HEK293 (cell line): ENCODE measurements at regions not wholly inside any gene's neighbourhood (a gene's known extent, or its start where the extent isn't known, plus 50 kb on each side); places are given as distances from the start of the nearest gene placed in this dataset.

Experiments
- CTCF ChIA-PET: fragments of 350-600 bp; formaldehyde crosslinking; extraction: SDS; loops from one replicate; lab custom pipeline; 2021; ENCODE audit warnings: antibody characterized with exemption; lab: Yijun Ruan, JAX
- POLR2A ChIA-PET: fragments of 300-600 bp; formaldehyde crosslinking; extraction: SDS; loops from one replicate; lab custom pipeline; 2020; ENCODE audit warnings: antibody characterized with exemption, inconsistent platforms; lab: Yijun Ruan, JAX
- H3K27ac ChIP-seq: fragments of 200-500 bp; sonication (Bioruptor generic); 2 replicates; pipeline ENCODE4 v1.5.1; 2014; ENCODE audit warnings: low read depth, low read length, control low read depth, inconsistent platforms; ENCODE audit errors: extremely low read depth
- H3K36me3 ChIP-seq, 2 experiments: fragments of 200-500 bp in 1 of 2; sonication (Bioruptor generic) in 1 of 2; 1 replicate in 1 of 2; 2 replicates in 1 of 2; pipeline ENCODE4 v1.5.1; 2014 to 2017; ENCODE audit warnings: inconsistent platforms in 2 of 2, low read length in 2 of 2; ENCODE audit not compliant: control insufficient read depth in 2 of 2, insufficient read depth in 1 of 2
- H3K4me1 ChIP-seq: fragments of 200-500 bp; sonication (Bioruptor generic); 2 replicates; pipeline ENCODE4 v1.5.1; 2014; ENCODE audit warnings: mild to moderate bottlenecking, low read length, inconsistent platforms; ENCODE audit not compliant: control insufficient read depth, insufficient read depth
- H3K4me3 ChIP-seq: 2 replicates; pipeline ENCODE4 v1.5.1; 2011; ENCODE audit warnings: low read depth, mild to moderate bottlenecking, control low read depth, low read length, moderate library complexity
- H3K9me3 ChIP-seq: fragments of 200-500 bp; sonication (Bioruptor generic); 2 replicates; pipeline ENCODE4 v1.5.1; 2014; ENCODE audit warnings: low read depth, low read length, inconsistent platforms; ENCODE audit not compliant: control insufficient read depth, insufficient read depth
- BCL11A ChIP-seq: fragments of 450-650 bp; formaldehyde crosslinking; IDR thresholded peaks from 2 replicates; pipeline ENCODE4 v1.5.1; 2016; ENCODE audit warnings: low read depth, missing biosample characterization, missing genetic modification characterization
- HOXA7 ChIP-seq: sonication (generic); formaldehyde crosslinking; IDR thresholded peaks from 2 replicates; pipeline ENCODE4 v1.8.1; 2022; ENCODE audit warnings: missing genetic modification reagents, borderline replicate concordance
- PRDM2 ChIP-seq: fragments of 450-650 bp; formaldehyde crosslinking; IDR thresholded peaks from 2 replicates; pipeline ENCODE4 v1.5.1; 2016; ENCODE audit warnings: missing biosample characterization, missing genetic modification characterization, borderline replicate concordance
- SCRT2 ChIP-seq: fragments of 450-650 bp; formaldehyde crosslinking; IDR thresholded peaks from 2 replicates; pipeline ENCODE4 v1.5.1; 2016; ENCODE audit warnings: missing biosample characterization, missing genetic modification characterization
- ZBTB11 ChIP-seq: fragments of 450-650 bp; formaldehyde crosslinking; conservative IDR thresholded peaks from 2 replicates; pipeline ENCODE4 v1.5.1; 2016; ENCODE audit warnings: low read depth, missing biosample characterization, missing genetic modification characterization
- ZBTB20 ChIP-seq: fragments of 450-650 bp; formaldehyde crosslinking; IDR thresholded peaks from 2 replicates; pipeline ENCODE4 v1.5.1; 2016; ENCODE audit warnings: missing biosample characterization, missing genetic modification characterization
- ZBTB49 ChIP-seq: fragments of 450-650 bp; formaldehyde crosslinking; IDR thresholded peaks from 2 replicates; pipeline ENCODE4 v1.5.1; 2016; ENCODE audit warnings: missing biosample characterization, missing genetic modification characterization, low read depth
- ZNF16 ChIP-seq: fragments of 450-650 bp; formaldehyde crosslinking; IDR thresholded peaks from 2 replicates; pipeline ENCODE4 v1.5.1; 2016; ENCODE audit warnings: low read depth, missing biosample characterization, missing genetic modification characterization
- ZNF18 ChIP-seq: fragments of 450-650 bp; formaldehyde crosslinking; IDR thresholded peaks from 2 replicates; pipeline ENCODE4 v1.5.1; 2016; ENCODE audit warnings: missing biosample characterization, missing genetic modification characterization
- ZNF19 ChIP-seq: fragments of 450-650 bp; formaldehyde crosslinking; IDR thresholded peaks from 2 replicates; pipeline ENCODE4; 2016; ENCODE audit warnings: missing biosample characterization, missing genetic modification characterization, low read depth
- ZNF274 ChIP-seq, 2 experiments: fragments of 200-500 bp in 1 of 2; fragments of 450-650 bp in 1 of 2; sonication (Bioruptor generic) in 1 of 2; formaldehyde crosslinking in 1 of 2; IDR thresholded peaks; 2 replicates each; pipeline versions ENCODE4 v1.5.1 to v1.6.1; 2014 to 2016; ENCODE audit warnings: borderline replicate concordance in 1 of 2, inconsistent platforms in 1 of 2, low read length in 1 of 2, missing biosample characterization in 1 of 2, missing genetic modification characterization in 1 of 2
- ZNF311 ChIP-seq: fragments of 450-650 bp; formaldehyde crosslinking; IDR thresholded peaks from 2 replicates; pipeline ENCODE4 v1.5.1; 2017; ENCODE audit warnings: missing biosample characterization, missing genetic modification characterization, borderline replicate concordance
- ZNF394 ChIP-seq: fragments of 450-650 bp; formaldehyde crosslinking; IDR thresholded peaks from 2 replicates; pipeline ENCODE4 v1.5.1; 2016; ENCODE audit warnings: missing biosample characterization, missing genetic modification characterization, mild to moderate bottlenecking, moderate library complexity, borderline replicate concordance
- ZNF677 ChIP-seq: fragments of 450-650 bp; IDR thresholded peaks from 2 replicates; pipeline ENCODE4 v1.5.0; 2018; ENCODE audit warnings: missing biosample characterization, mild to moderate bottlenecking, missing genetic modification characterization, moderate library complexity
- ZNF704 ChIP-seq: fragments of 450-650 bp; formaldehyde crosslinking; IDR thresholded peaks from 2 replicates; pipeline ENCODE4 v1.5.1; 2016; ENCODE audit warnings: missing biosample characterization, missing genetic modification characterization
- ZNF747 ChIP-seq: fragments of 450-650 bp; formaldehyde crosslinking; IDR thresholded peaks from 2 replicates; pipeline ENCODE4 v1.5.1; 2016; ENCODE audit warnings: missing biosample characterization, missing genetic modification characterization
- ZNF776 ChIP-seq: fragments of 450-650 bp; formaldehyde crosslinking; IDR thresholded peaks from 2 replicates; pipeline ENCODE4 v1.5.0; 2017; ENCODE audit warnings: missing biosample characterization, missing genetic modification characterization, borderline replicate concordance
- ZNF785 ChIP-seq: fragments of 450-650 bp; formaldehyde crosslinking; IDR thresholded peaks from 2 replicates; pipeline ENCODE4 v1.5.1; 2016; ENCODE audit warnings: missing biosample characterization, missing genetic modification characterization

- ChIA-PET POLR2A (no interaction called here), CTCF (interaction anchor here (0.5 to 1.0 kb wide), 2 partner anchors 10 to 41 kb away, joined by 3 read pairs; no protein-coding TSS in a partner anchor)
- H3K36me3 ChIP-seq = no peaks in the 10 kb centered on the region
- H3K4me1 ChIP-seq = no peaks in the 10 kb centered on the region
- no peaks in the 10 kb centered on the region for H3K9me3 ChIP-seq
- no peak overlapping the region for H3K27ac ChIP-seq
- no peak overlapping the region for H3K4me3 ChIP-seq
- TF ChIP-seq ZNF704 = no peak
- TF ChIP-seq ZNF677 = no peak
- no peak for TF ChIP-seq ZNF274 (IDR thresholded peaks at IDR 0.05; ENCODE audit: low read length)
- no peak for TF ChIP-seq ZNF274 (tag by site-specific recombination; IDR thresholded peaks at IDR 0.05; ENCODE audit: borderline replicate concordance)
- TF ChIP-seq SCRT2 = peak; percentile 56; the same call in 1 of the 2 replicates
These were observed 197.8 kb downstream of the TFAP2A start for GRCh38 chr6:10217111-10217510.

- ChIA-PET POLR2A (interaction anchor here (0.6 kb wide), 1 partner anchor 208 kb away, joined by 6 read pairs; no protein-coding TSS in a partner anchor), CTCF (no interaction called here)
- no peaks in the 10 kb centered on the region for H3K9me3 ChIP-seq
- no peak overlapping the region for H3K4me3 ChIP-seq
- H3K36me3 ChIP-seq = no peaks in the 10 kb centered on the region
- H3K4me1 ChIP-seq = no peaks in the 10 kb centered on the region
- H3K27ac ChIP-seq = no peak overlapping the region
- TF ChIP-seq PRDM2 (tag by site-specific recombination) (no peak), ZBTB11 (tag by site-specific recombination) (no peak), ZNF785 (tag by site-specific recombination) (no peak), BCL11A (tag by site-specific recombination) (no peak), ZBTB49 (tag by site-specific recombination) (no peak), ZNF394 (tag by site-specific recombination) (no peak), ZNF18 (no peak), ZNF16 (no peak), ZNF776 (tag by site-specific recombination) (no peak), ZNF311 (no peak), ZNF747 (tag by site-specific recombination) (no peak), ZBTB20 (tag by site-specific recombination) (no peak), HOXA7 (CRISPR knock-in tag) (no peak), ZNF19 (tag by site-specific recombination) (no peak)
These were observed 199.4 kb downstream of the TFAP2A start for GRCh38 chr6:10215326-10216110.
